Gastrocnemius medialis (tissue), 4 donors: ENCODE measurements at regions not wholly inside any gene's neighbourhood (a gene's known extent, or its start where the extent isn't known, plus 50 kb on each side); places are given as distances from the start of the nearest gene placed in this dataset.

ENCODE experiments used
- ATAC-seq, 2 donors: fragments of 150-250 bp; one replicate each; pipeline ENCODE4 v1.9.1; 2016
- DNase-seq, 2 donors: peaks; one replicate each; pipeline ENCODE4 v3.0.0-alpha.2; 2019
- H3K27ac ChIP-seq, 4 donors: fragments of 200-600 bp; sonication (generic); 1 replicate in 1 of 4; 2 replicates in 3 of 4; pipeline ENCODE4 v1.5.1; 2016 to 2018; ENCODE audit warnings: mild to moderate bottlenecking in 2 of 4, moderate library complexity in 1 of 4
- H3K27me3 ChIP-seq, 3 donors: fragments of 200-600 bp; sonication (generic) in 2 of 3; 1 replicate in 1 of 3; 2 replicates in 2 of 3; pipeline versions ENCODE4 v1.5.1 to v1.6.0; 2016 to 2019; ENCODE audit warnings: mild to moderate bottlenecking in 1 of 3, moderate library complexity in 1 of 3
- H3K36me3 ChIP-seq, 2 donors: fragments of 200-600 bp; sonication (generic) in 1 of 2; one replicate each; pipeline ENCODE4 v1.5.1; 2017 to 2018
- H3K4me1 ChIP-seq, 2 donors: fragments of 200-600 bp; sonication (generic) in 1 of 2; one replicate each; pipeline ENCODE4 v1.5.1; 2016 to 2017; ENCODE audit warnings: mild to moderate bottlenecking in 2 of 2
- H3K4me3 ChIP-seq, 4 donors: fragments of 200-600 bp; sonication (generic) in 3 of 4; 1 replicate in 1 of 4; 2 replicates in 3 of 4; pipeline ENCODE4 v1.5.1; 2016 to 2019; ENCODE audit warnings: mild to moderate bottlenecking in 2 of 4
- H3K9me3 ChIP-seq, 3 donors: fragments of 200-600 bp; sonication (generic) in 2 of 3; 1 replicate in 1 of 3; 2 replicates in 2 of 3; pipeline ENCODE4 v1.5.1; 2016 to 2019
- CTCF ChIP-seq, 5 experiments: fragments of 450-650 bp in 3 of 5; fragments of 200-600 bp in 2 of 5; sonication (generic) in 2 of 5; IDR thresholded peaks in 4 of 5; conservative IDR thresholded peaks in 1 of 5; 1 replicate in 4 of 5; 2 replicates in 1 of 5; pipeline ENCODE4 v1.5.1; 2016 to 2019; ENCODE audit warnings: antibody characterized with exemption in 5 of 5, mild to moderate bottlenecking in 3 of 5, moderate library complexity in 3 of 5
- POLR2A ChIP-seq, 2 donors: fragments of 450-650 bp; IDR thresholded peaks; one replicate each; pipeline ENCODE4 v1.6.1; 2017; ENCODE audit warnings: antibody characterized with exemption in 2 of 2, mild to moderate bottlenecking in 2 of 2, moderate library complexity in 2 of 2
- in situ Hi-C, 4 donors: fragments of 200-750 bp; cut with MboI; loops; one replicate each; pipeline versions ENCODE4 v1.15.0 to v1.8.0; 2017; ENCODE audit warnings: low sequenced_read_pairs in 4 of 4
- intact Hi-C: fragments of 100-400 bp; cut with DNase I; formaldehyde crosslinking; loops from one replicate; pipeline ENCODE4 v1.15.1; 2023; ENCODE audit warnings: low total_unique reads

DNA sequence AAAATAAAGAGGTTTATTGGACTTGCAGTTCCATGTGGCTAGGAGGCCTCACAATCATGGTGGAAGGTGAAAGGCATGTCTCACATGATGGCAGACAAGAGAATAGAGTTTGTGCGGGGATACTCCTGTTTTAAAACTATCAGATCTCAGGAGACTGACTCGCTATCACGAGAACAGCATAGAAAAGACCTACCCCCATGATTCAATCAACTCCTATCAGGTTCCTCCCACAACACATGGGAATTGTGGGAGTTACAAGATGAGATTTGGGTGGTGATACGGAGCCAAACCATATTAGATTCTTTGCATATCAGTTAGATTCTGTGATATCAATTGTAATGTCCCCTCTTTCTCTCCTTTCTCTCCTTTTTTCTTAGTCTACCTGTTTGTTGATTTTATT is 1178.7 kb upstream of the LRRTM1 start:
- ATAC-seq (no peak), DNase-seq (no peak)
- TF ChIP-seq CTCF (IDR thresholded peaks at IDR 0.05 in 4 of 5, conservative IDR thresholded peaks at IDR 0.05 in 1 of 5) (no peak), POLR2A (IDR thresholded peaks at IDR 0.05) (no peak)
- Histone ChIP-seq H3K4me3 (no peak overlapping the region), H3K27me3 (no peaks in the 10 kb centered on the region), H3K9me3 (no peaks in the 10 kb centered on the region), H3K4me1 (no peaks in the 10 kb centered on the region), H3K27ac (no peak overlapping the region), H3K36me3 (no peaks in the 10 kb centered on the region)
- intact Hi-C loops, result no loop called here
- in situ Hi-C loops, result no loop called here

DNA sequence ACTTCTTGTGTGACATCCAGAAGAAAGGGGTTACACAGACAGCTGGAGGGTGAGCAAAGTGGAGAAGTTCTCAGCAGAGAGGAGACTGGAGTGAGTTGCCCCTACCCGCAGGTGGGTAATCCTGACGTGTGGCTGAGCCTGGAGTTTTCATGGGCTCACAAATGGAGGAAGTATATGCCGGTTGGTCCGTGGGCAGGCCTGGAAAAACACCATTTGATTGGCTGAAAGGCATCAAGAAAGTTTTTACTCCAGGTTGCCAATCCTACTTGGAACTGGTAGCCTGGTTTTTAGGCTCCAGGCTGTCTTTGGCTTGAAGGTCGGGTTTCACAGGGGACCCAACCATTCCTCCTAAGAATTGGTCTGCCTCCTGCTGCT is 1177.4 kb upstream of the LRRTM1 start:
- no peak overlapping the region for H3K4me3 ChIP-seq
- no peak for ATAC-seq
- no peak for TF ChIP-seq CTCF (IDR thresholded peaks at IDR 0.05 in 4 of 5, conservative IDR thresholded peaks at IDR 0.05 in 1 of 5)
- TF ChIP-seq POLR2A (IDR thresholded peaks at IDR 0.05), result no peak

GRCh38 chr2:81481242-81481993 is 1176.9 kb upstream of the LRRTM1 start:
- no peaks in the 10 kb centered on the region for H3K27me3 ChIP-seq
- ATAC-seq, result no peak

More for the DNA sequence above, 1177.4 kb upstream of the LRRTM1 start:
- Histone ChIP-seq H3K4me1 (no peaks in the 10 kb centered on the region), H3K9me3 (no peaks in the 10 kb centered on the region), H3K36me3 (no peaks in the 10 kb centered on the region), H3K27ac (no peak overlapping the region), H3K27me3 (no peaks in the 10 kb centered on the region)
- in situ Hi-C loops (no loop called here), intact Hi-C loops (no loop called here)
- no peak for DNase-seq

DNA sequence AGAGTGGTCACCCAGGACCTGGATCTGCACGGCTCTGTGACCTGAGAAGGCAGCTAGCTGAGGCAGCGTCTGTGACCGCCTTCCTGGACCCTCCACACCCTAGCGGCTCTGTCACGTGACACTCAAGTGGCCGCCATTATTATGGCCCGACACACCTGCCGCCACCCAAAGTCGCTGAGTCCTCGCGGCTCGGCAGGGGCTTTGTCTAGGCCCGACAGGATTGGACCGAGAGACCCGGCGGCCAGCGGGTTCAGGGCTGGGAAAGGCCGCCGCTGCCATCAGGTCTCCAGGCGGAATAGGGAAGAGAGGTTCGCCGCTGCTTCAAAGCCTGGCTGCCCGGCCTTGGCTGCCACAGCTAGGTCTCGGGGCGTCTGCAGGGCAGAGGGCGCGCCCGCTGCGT is 1162.5 kb upstream of the LRRTM1 start:
- in situ Hi-C loops, result no loop called here
- no peaks in the 10 kb centered on the region for H3K27me3 ChIP-seq
- H3K36me3 ChIP-seq, result no peaks in the 10 kb centered on the region
- no peak overlapping the region for H3K27ac ChIP-seq
- ATAC-seq (no peak), DNase-seq (no peak)
- H3K4me1 ChIP-seq, result no peaks in the 10 kb centered on the region
- no peak overlapping the region for H3K4me3 ChIP-seq
- intact Hi-C loops, result no loop called here
- no peaks in the 10 kb centered on the region for H3K9me3 ChIP-seq
- no peak for TF ChIP-seq POLR2A (IDR thresholded peaks at IDR 0.05)
- TF ChIP-seq CTCF (IDR thresholded peaks at IDR 0.05 in 4 of 5, conservative IDR thresholded peaks at IDR 0.05 in 1 of 5), result no peak

More at GRCh38 chr2:81481242-81481993, 1176.9 kb upstream of the LRRTM1 start:
- H3K9me3 ChIP-seq, result no peaks in the 10 kb centered on the region
- H3K27ac ChIP-seq, result no peak overlapping the region
- H3K4me1 ChIP-seq, result no peaks in the 10 kb centered on the region
- H3K36me3 ChIP-seq, result no peaks in the 10 kb centered on the region
- DNase-seq, result no peak
- H3K4me3 ChIP-seq, result no peak overlapping the region
- intact Hi-C loops (no loop called here), in situ Hi-C loops (no loop called here)
- TF ChIP-seq CTCF (IDR thresholded peaks at IDR 0.05 in 4 of 5, conservative IDR thresholded peaks at IDR 0.05 in 1 of 5), result no peak
- no peak for TF ChIP-seq POLR2A (IDR thresholded peaks at IDR 0.05)

- H3K9me3 ChIP-seq, result no peaks in the 10 kb centered on the region
- in situ Hi-C loops, result no loop called here
- DNase-seq (no peak), ATAC-seq (no peak)
- no peaks in the 10 kb centered on the region for H3K27me3 ChIP-seq
- TF ChIP-seq CTCF (IDR thresholded peaks at IDR 0.05 in 4 of 5, conservative IDR thresholded peaks at IDR 0.05 in 1 of 5), result no peak
- TF ChIP-seq POLR2A (IDR thresholded peaks at IDR 0.05), result no peak
- no peaks in the 10 kb centered on the region for H3K4me1 ChIP-seq
- H3K36me3 ChIP-seq, result no peaks in the 10 kb centered on the region
- H3K4me3 ChIP-seq, result no peak overlapping the region
- intact Hi-C loops, result no loop called here
- H3K27ac ChIP-seq, result no peak overlapping the region
These were observed 1157.9 kb upstream of the LRRTM1 start for GRCh38 chr2:81462420-81462819.
